ENCODE measurements at regions not wholly inside any gene's neighbourhood (a gene's known extent, or its start where the extent isn't known, plus 50 kb on each side); places are given as distances from the start of the nearest gene placed in this dataset.
"Not testable (repeated sequence)": the region's sequence is repeated elsewhere in the genome, so short reads cannot be mapped to it uniquely, and the experiment has no call there.

- DNase-seq (ENCODE audit: low spot score): no peak
Measured at GRCh38 chr18:8991155-8991554, 111.3 kb upstream of the NDUFV2 start.

DNA sequence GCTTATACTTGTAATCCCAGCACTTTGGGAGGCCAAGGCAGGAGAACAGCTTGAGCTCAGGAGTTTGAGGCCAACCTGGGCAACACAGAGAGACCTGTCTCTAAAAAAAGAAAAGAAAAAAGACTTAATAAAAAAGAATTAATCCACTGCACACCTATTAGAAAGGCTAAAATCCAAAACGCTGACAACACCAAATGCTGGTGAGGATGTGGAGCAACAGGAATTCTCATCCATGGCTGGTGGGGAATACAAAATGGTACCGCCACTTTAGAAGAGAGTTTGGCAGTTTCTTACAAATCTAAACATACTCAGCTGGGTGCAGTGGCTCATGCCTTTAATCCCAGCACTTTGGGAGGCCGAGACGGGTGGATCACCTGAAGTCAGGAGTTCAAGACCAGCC is 110.0 kb upstream of the NDUFV2 start:
- not testable (repeated sequence) for DNase-seq (ENCODE audit: low spot score)

DNA sequence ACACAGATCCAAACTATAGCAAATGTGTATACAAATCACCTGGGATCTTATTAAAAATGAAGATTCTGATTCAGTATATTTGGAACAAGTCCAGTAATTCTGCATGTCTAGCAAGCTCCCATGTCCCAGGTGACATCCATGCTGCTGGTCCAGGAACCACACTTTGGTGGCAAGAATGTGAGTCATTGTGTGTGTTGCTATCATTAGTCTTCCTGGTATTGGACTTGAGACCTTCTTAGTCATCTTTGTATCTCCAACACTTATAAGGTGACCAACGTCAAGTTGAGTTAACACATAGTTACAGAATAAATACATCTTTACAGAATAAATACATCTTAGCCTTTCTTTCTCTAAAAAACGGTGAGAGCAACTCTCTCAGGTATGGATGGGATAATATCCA is 107.9 kb upstream of the NDUFV2 start:
- DNase-seq (ENCODE audit: low spot score): no peak

GRCh38 chr18:8995096-8995495 is 107.4 kb upstream of the NDUFV2 start:
- no peak for DNase-seq (ENCODE audit: low spot score)

GRCh38 chr18:8996771-8997432 is 105.6 kb upstream of the NDUFV2 start:
- DNase-seq (ENCODE audit: low spot score): no peak

- no peak for DNase-seq (ENCODE audit: low spot score)
Measured at GRCh38 chr18:8997634-8998033, 104.9 kb upstream of the NDUFV2 start.

DNA sequence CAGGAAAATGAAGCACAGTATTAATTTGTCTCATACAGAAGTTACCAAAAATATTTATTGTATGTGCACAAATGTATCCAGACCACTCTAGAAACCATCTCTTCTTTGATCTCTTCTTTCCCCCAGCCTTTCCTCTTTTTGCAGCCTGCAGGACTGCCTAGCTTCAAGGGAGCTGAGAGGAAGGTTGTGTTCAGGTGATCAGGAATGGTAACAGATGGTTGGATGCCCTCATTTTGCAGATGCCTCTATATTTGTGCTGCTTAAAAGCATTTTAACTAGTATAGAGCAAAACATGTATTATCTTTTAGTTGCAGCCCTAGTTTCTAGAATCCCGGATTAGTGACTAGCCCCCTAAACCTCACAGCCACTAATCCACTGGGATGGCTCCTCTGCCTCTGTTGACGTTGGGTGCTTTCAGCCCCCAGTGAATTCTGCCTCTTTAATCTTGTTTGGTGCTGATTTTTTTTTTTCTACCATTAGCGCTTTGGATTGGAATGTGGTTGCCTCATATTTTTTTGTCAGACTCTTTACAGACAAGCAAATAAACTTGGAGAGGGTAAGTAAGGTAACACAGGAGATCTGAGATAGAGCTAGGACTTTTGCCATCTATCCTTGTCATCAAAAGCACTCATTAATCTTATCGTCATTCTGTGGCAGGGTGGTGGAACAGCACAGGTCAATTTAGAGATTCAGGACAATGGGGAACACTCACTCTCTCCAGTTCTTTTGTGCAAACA is 103.8 kb upstream of the NDUFV2 start:
- no peak for DNase-seq (ENCODE audit: low spot score)

DNA sequence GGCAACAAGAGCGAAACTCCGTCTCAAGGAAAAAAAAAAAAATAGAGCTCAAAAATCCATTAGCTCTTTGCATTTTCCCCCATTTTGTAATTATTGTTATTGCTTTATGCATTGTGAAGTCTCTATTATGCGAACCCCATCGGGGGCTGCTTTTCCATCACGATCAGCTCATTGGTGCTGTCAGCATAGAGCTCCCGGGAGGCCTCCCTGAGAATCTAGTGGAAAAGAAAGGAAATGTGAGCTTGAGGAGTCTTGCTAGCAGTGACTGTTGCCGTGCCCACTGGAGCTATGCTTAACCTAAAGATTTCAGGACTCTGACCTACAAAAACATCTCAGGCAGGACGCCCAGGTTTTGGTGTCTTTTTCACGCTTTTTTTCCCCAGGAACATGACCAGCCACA is 102.6 kb upstream of the NDUFV2 start:
- DNase-seq (ENCODE audit: low spot score): no peak

DNA sequence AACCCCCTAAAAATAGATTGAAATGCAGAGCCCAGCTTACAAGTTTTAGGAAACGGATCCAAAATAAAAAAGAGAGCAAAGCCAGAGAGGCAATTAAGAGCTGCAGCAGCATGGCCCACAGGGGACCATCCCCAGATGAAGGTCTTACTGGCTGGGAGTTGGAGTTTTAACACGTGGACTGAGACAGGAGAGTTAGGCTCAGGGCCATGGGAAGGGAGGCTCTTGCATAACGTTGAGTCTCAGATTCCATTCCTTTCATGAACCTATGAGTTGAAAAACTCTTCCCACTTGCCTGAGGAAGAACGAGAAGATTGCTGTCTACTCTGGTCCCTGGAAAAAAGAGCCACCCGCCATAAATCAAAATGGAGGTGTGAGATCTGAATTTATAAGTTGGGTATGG is 101.8 kb upstream of the NDUFV2 start:
- DNase-seq (ENCODE audit: low spot score): no peak

GRCh38 chr18:9001209-9001608 is 101.3 kb upstream of the NDUFV2 start:
- no peak for DNase-seq (ENCODE audit: low spot score)

- DNase-seq (ENCODE audit: low spot score): no peak
Measured at GRCh38 chr18:9003406-9004100, 98.9 kb upstream of the NDUFV2 start.

GRCh38 chr18:9004308-9004707 is 98.2 kb upstream of the NDUFV2 start:
- not testable (repeated sequence) for DNase-seq (ENCODE audit: low spot score)

GRCh38 chr18:9007700-9008099 is 94.8 kb upstream of the NDUFV2 start:
- DNase-seq (ENCODE audit: low spot score): not testable (repeated sequence)

- DNase-seq (ENCODE audit: low spot score): no peak
Measured at GRCh38 chr18:9008200-9008708, 94.2 kb upstream of the NDUFV2 start.

DNA sequence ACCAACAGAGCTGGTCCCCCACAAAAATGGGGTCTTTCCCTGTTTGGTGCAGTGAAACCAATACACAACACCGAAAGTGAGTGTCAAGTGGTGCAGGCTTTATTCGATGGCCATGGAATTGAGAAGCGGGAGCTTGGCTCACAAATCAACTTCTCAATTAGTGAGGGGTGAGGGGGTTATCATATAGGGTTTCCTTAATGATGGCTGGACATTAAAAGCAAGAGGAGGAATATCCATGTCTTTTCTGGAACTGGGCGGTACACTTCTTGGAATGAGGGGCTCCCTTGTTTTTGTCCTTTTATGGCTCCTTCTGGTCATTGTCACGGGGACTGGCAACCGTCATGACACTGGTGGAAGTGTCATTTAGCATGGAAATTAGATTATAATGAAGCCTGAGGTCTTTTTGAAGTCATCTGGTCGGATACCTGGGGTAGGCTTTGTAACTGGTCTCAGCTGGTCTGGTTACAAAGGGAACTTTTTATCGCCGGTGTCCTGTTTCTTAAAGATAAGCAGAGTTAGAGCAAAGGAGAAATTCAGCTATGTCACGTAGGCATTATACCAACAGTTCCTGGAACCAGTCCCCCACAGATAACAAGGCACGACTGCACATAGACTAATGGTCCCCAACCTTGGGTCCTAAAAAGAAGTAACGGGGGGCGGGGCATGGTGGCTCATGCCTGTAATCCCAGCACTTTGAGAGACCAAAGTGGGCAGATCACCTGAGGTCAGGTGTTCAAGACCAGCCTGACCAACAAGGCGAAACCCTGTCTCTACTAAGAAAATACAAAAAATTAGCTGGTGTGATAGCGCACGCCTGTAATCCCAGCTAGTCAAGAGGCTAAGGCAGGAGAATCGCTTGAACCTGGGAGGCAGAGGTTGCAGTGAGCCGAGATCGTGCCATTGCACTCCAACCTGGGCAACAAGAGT is 93.5 kb upstream of the NDUFV2 start:
- no peak for DNase-seq (ENCODE audit: low spot score)

GRCh38 chr18:9009703-9010488 is 92.6 kb upstream of the NDUFV2 start:
- DNase-seq (ENCODE audit: low spot score): no peak

DNA sequence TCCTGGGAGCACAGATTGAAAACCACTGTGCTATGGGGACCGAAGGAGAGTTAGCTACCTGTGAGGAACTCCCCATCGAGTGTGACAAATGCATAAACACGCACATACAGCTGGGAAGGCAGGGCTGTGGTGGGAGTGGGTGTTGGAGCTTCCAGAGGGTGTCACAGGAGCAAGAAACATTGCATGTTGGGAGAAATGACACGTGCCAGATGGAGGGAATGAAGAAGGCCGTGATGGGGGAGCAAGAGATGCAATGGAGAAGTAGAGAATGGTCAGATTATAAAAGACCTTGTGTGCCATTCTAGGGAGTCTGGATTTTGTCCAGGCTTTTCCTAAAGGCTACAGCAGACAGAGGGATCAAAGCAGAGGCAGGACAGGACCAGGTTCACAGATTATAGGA is 91.1 kb upstream of the NDUFV2 start:
- no peak for DNase-seq (ENCODE audit: low spot score)

GRCh38 chr18:9013926-9014373 is 88.5 kb upstream of the NDUFV2 start:
- no peak for DNase-seq (ENCODE audit: low spot score)

- DNase-seq (ENCODE audit: low spot score): no peak
Measured at GRCh38 chr18:9015689-9016088, 86.8 kb upstream of the NDUFV2 start.

GRCh38 chr18:9016633-9017166 is 85.8 kb upstream of the NDUFV2 start:
- no peak for DNase-seq (ENCODE audit: low spot score)
